BE2C (cell line): ENCODE measurements at regions not wholly inside any gene's neighbourhood (a gene's known extent, or its start where the extent isn't known, plus 50 kb on each side); places are given as distances from the start of the nearest gene placed in this dataset.
"Not testable (repeated sequence)": the region's sequence is repeated elsewhere in the genome, so short reads cannot be mapped to it uniquely, and the experiment has no call there.

Experiments
- DNase-seq: peaks from one replicate; pipeline ENCODE4 v3.0.0-alpha.2; 2020
- H3K27me3 ChIP-seq: fragments of 250-450 bp; sonication (Bioruptor Pico); 2 replicates; pipeline ENCODE4 v1.5.1; 2020; ENCODE audit warnings: mild to moderate bottlenecking
- H3K36me3 ChIP-seq: fragments of 250-450 bp; sonication (Bioruptor Pico); 2 replicates; pipeline ENCODE4 v1.5.1; 2020; ENCODE audit warnings: mild to moderate bottlenecking
- H3K4me1 ChIP-seq: fragments of 250-450 bp; sonication (Bioruptor Pico); 2 replicates; pipeline ENCODE4 v1.5.1; 2020
- H3K4me3 ChIP-seq: 2 replicates; pipeline ENCODE4 v1.5.1; 2011; ENCODE audit warnings: low read depth, low read length
- H3K9me3 ChIP-seq: fragments of 250-450 bp; sonication (Bioruptor Pico); 2 replicates; pipeline ENCODE4 v1.5.1; 2020
- CTCF ChIP-seq: IDR thresholded peaks from 2 replicates; pipeline ENCODE4 v1.5.1; 2012; ENCODE audit warnings: mild to moderate bottlenecking, low read depth, low read length

- H3K4me1 ChIP-seq: no peaks in the 10 kb centered on the region
- DNase-seq: no peak
- H3K27me3 ChIP-seq: no peaks in the 10 kb centered on the region
- H3K36me3 ChIP-seq: no peaks in the 10 kb centered on the region
- no peak for TF ChIP-seq CTCF
- H3K9me3 ChIP-seq: no peaks in the 10 kb centered on the region
- no peak overlapping the region for H3K4me3 ChIP-seq
These were observed 153.6 kb downstream of the MAGEB17 start for GRCh38 chrX:16320765-16321355.

- DNase-seq: no peak
- TF ChIP-seq CTCF: no peak
- Histone ChIP-seq H3K36me3 (no peaks in the 10 kb centered on the region), H3K4me1 (no peaks in the 10 kb centered on the region), H3K4me3 (no peak overlapping the region), H3K27me3 (no peaks in the 10 kb centered on the region), H3K9me3 (no peaks in the 10 kb centered on the region)
These were observed 166.2 kb downstream of the MAGEB17 start for GRCh38 chrX:16333453-16333852.

- no peaks in the 10 kb centered on the region for H3K4me1 ChIP-seq
- no peak for DNase-seq
- no peaks in the 10 kb centered on the region for H3K9me3 ChIP-seq
- H3K36me3 ChIP-seq: no peaks in the 10 kb centered on the region
- no peak overlapping the region for H3K4me3 ChIP-seq
- no peak for TF ChIP-seq CTCF
- H3K27me3 ChIP-seq: no peaks in the 10 kb centered on the region
These were observed 167.9 kb downstream of the MAGEB17 start for GRCh38 chrX:16335181-16335580.

GRCh38 chrX:16347968-16348670 is 180.8 kb downstream of the MAGEB17 start:
- H3K36me3 ChIP-seq: no peaks in the 10 kb centered on the region
- no peaks in the 10 kb centered on the region for H3K4me1 ChIP-seq
- DNase-seq: no peak
- TF ChIP-seq CTCF: no peak
- no peaks in the 10 kb centered on the region for H3K9me3 ChIP-seq
- no peak overlapping the region for H3K4me3 ChIP-seq
- H3K27me3 ChIP-seq: no peaks in the 10 kb centered on the region

- no peaks in the 10 kb centered on the region for H3K9me3 ChIP-seq
- TF ChIP-seq CTCF: no peak
- H3K27me3 ChIP-seq: no peaks in the 10 kb centered on the region
- H3K36me3 ChIP-seq: no peaks in the 10 kb centered on the region
- no peak overlapping the region for H3K4me3 ChIP-seq
- no peak for DNase-seq
- H3K4me1 ChIP-seq: no peaks in the 10 kb centered on the region
These were observed 190.6 kb downstream of the MAGEB17 start for GRCh38 chrX:16357902-16358301.

- not testable (repeated sequence) for DNase-seq, H3K9me3 ChIP-seq, H3K4me3 ChIP-seq, H3K36me3 ChIP-seq, H3K4me1 ChIP-seq, H3K27me3 ChIP-seq
These were observed 192.8 kb downstream of the MAGEB17 start for GRCh38 chrX:16360056-16360455.
